Sigmoid colon (tissue), 6 donors: ENCODE measurements at regions not wholly inside any gene's neighbourhood (a gene's known extent, or its start where the extent isn't known, plus 50 kb on each side); places are given as distances from the start of the nearest gene placed in this dataset.

Experiments
- DNase-seq: peaks from one replicate; pipeline ENCODE4 v3.0.0-alpha.2; 2019
- H3K27ac ChIP-seq, 4 donors: fragments of 200-600 bp; sonication (generic); one replicate each; pipeline ENCODE4 v1.5.1; 2016 to 2019; ENCODE audit warnings: mild to moderate bottlenecking in 1 of 4
- H3K27me3 ChIP-seq, 3 donors: fragments of 200-600 bp; sonication (generic); one replicate each; pipeline ENCODE4 v1.5.1; 2019; ENCODE audit warnings: mild to moderate bottlenecking in 1 of 3
- H3K36me3 ChIP-seq, 4 donors: fragments of 200-600 bp; sonication (generic); one replicate each; pipeline ENCODE4 v1.5.1; 2016 to 2019
- H3K4me1 ChIP-seq, 4 donors: fragments of 200-600 bp; sonication (generic); one replicate each; pipeline ENCODE4 v1.5.1; 2017 to 2019
- H3K4me3 ChIP-seq, 4 donors: fragments of 200-600 bp; sonication (generic); one replicate each; pipeline ENCODE4 v1.5.1; 2017 to 2019; ENCODE audit warnings: mild to moderate bottlenecking in 2 of 4, moderate library complexity in 1 of 4
- H3K9me3 ChIP-seq, 4 donors: fragments of 200-600 bp in 3 of 4; sonication (generic) in 3 of 4; one replicate each; pipeline versions ENCODE4 v1.5.1 to v1.6.1; 2013 to 2019
- EP300 ChIP-seq, 4 donors: sonication (generic); formaldehyde crosslinking; IDR thresholded peaks; one replicate each; pipeline ENCODE4 v1.6.1; 2017; ENCODE audit warnings: antibody characterized with exemption in 4 of 4
- POLR2A ChIP-seq, 2 donors: fragments of 450-650 bp; IDR thresholded peaks; one replicate each; pipeline ENCODE4 v1.6.1; 2016; ENCODE audit warnings: antibody characterized with exemption in 2 of 2, mild to moderate bottlenecking in 2 of 2, moderate library complexity in 2 of 2
- POLR2AphosphoS5 ChIP-seq, 4 donors: sonication (generic); formaldehyde crosslinking; IDR thresholded peaks; one replicate each; pipeline ENCODE4 v1.6.1; 2017; ENCODE audit warnings: antibody characterized with exemption in 4 of 4
- WGBS, 2 donors: extraction: QIAGEN DNeasy Blood & Tissue Kit; methylation state at CpG; one replicate each; pipeline ENCODE4 v1.1.7; 2013; 5-methylcytosine and 5-hydroxymethylcytosine counted together
- intact Hi-C: fragments of 100-400 bp; cut with DNase I; formaldehyde crosslinking; loops from one replicate; pipeline ENCODE4 v1.15.1; 2023
- TF ChIP-seq, protein P1 (sequence below), 4 experiments: fragments of 450-650 bp in 3 of 4; fragments of 200-600 bp in 1 of 4; IDR thresholded peaks; one replicate each; pipeline ENCODE4 v1.5.1; 2016 to 2019; ENCODE audit warnings: antibody characterized with exemption in 4 of 4, mild to moderate bottlenecking in 3 of 4, moderate library complexity in 2 of 4
- donor health status: healthy with polysubstance abuse.
- donor health status: healthy.

DNA sequence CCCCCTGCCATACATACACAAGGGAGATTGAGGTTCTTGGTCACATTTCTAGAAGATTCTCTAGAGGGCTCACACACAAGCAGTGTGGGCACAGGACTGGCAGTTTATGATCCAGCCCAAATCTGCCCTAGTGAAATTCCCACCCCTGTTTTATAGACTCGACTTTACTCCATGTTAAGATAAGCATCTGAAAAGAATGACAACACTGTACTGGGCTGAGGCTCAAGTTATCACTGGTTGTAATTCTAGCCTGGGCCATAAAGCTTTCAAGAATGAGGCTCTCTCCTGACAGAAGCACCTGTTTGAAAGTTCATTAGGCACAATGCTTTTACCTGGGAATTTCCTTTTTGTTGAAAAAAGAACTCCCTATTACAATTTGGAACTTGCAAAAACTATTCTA, 195.6 kb upstream of the GLI3 start:
- peaks cover 0 to 27% (median 14%) of the 10 kb centered on the region in 4 donors for H3K4me1 ChIP-seq
- TF ChIP-seq POLR2A (IDR thresholded peaks at IDR 0.05) (no peak), EP300 (IDR thresholded peaks at IDR 0.05) (no peak), POLR2AphosphoS5 (IDR thresholded peaks at IDR 0.05) (no peak)
- TF ChIP-seq, protein P1, sequence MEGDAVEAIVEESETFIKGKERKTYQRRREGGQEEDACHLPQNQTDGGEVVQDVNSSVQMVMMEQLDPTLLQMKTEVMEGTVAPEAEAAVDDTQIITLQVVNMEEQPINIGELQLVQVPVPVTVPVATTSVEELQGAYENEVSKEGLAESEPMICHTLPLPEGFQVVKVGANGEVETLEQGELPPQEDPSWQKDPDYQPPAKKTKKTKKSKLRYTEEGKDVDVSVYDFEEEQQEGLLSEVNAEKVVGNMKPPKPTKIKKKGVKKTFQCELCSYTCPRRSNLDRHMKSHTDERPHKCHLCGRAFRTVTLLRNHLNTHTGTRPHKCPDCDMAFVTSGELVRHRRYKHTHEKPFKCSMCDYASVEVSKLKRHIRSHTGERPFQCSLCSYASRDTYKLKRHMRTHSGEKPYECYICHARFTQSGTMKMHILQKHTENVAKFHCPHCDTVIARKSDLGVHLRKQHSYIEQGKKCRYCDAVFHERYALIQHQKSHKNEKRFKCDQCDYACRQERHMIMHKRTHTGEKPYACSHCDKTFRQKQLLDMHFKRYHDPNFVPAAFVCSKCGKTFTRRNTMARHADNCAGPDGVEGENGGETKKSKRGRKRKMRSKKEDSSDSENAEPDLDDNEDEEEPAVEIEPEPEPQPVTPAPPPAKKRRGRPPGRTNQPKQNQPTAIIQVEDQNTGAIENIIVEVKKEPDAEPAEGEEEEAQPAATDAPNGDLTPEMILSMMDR (IDR thresholded peaks at IDR 0.05) = no peak
- 7 to 21% methylated on average over 1 of the region's 1 CpG for WGBS, 2 donors
- no peak overlapping the region for H3K4me3 ChIP-seq
- no peaks in the 10 kb centered on the region for H3K27me3 ChIP-seq
- no peaks in the 10 kb centered on the region for H3K36me3 ChIP-seq
- intact Hi-C loops = no loop called here
- H3K9me3 ChIP-seq = no peaks in the 10 kb centered on the region
- peak overlapping the region in 3 of 4 donors; percentile 4 to 49 (median 45) for H3K27ac ChIP-seq
- no peak for DNase-seq

DNA sequence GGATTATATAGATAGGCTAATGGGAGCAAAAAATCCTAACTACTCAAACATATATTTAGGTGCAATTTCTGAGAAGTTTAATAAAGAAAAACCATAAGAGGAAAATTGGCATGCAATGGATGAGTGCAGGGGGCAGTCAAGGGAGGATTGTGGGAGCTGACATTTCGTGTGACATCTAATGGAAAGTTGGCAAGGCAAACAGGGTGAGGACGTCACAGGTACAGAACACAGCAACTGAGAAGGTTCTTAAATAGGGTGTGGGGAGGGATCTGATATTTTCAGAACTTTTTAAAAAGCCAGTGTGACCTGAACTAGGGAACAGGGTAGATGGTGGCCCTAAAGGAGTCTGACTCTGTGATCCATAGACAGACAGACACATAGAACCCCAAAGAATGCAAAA, 194.9 kb upstream of the GLI3 start:
- Histone ChIP-seq H3K27me3 (no peaks in the 10 kb centered on the region), H3K4me3 (no peak overlapping the region), H3K27ac (peak overlapping the region in 3 of 4 donors; percentile 4 to 49 (median 45)), H3K36me3 (no peaks in the 10 kb centered on the region), H3K4me1 (peaks cover 0 to 27% (median 14%) of the 10 kb centered on the region in 4 donors), H3K9me3 (no peaks in the 10 kb centered on the region)
- no peak for DNase-seq
- 67 to 69% methylated on average over 2 of the region's 2 CpGs for WGBS, 2 donors
- intact Hi-C loops = no loop called here
- TF ChIP-seq, protein P1 (IDR thresholded peaks at IDR 0.05) = no peak
- no peak for TF ChIP-seq EP300 (IDR thresholded peaks at IDR 0.05)
- TF ChIP-seq POLR2AphosphoS5 (IDR thresholded peaks at IDR 0.05) = peak in 1 of 4 donors; percentile 10
- TF ChIP-seq POLR2A (IDR thresholded peaks at IDR 0.05) = no peak

DNA sequence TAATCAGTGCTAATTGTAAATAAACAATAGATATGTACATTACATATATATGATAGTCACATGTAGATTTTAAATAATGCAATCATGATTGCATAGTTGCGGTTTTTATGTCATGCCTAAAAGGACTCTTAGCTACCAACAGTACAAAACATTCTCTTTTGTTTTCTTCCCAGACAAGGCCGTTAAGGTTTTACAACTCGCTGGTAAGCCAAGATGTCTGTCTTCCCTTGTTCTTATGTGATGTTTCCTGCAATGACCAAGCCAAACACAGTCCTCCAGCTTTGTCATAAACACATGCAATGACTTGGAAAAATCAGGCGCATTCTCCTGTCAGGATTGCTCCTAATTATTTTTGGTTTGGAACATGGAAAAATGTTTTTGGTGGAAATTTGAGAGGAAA, 192.3 kb upstream of the GLI3 start:
- no peak overlapping the region for H3K4me3 ChIP-seq
- H3K4me1 ChIP-seq = peaks cover 0 to 27% (median 14%) of the 10 kb centered on the region in 4 donors
- no peaks in the 10 kb centered on the region for H3K27me3 ChIP-seq
- no peak for DNase-seq
- 18 to 53% methylated on average over 4 of the region's 4 CpGs for WGBS, 2 donors
- no peaks in the 10 kb centered on the region for H3K9me3 ChIP-seq
- no peak for TF ChIP-seq EP300 (IDR thresholded peaks at IDR 0.05)
- no peak for TF ChIP-seq POLR2AphosphoS5 (IDR thresholded peaks at IDR 0.05)
- TF ChIP-seq, protein P1 (IDR thresholded peaks at IDR 0.05) = no peak
- TF ChIP-seq POLR2A (IDR thresholded peaks at IDR 0.05) = no peak
- no peaks in the 10 kb centered on the region for H3K36me3 ChIP-seq
- intact Hi-C loops = no loop called here
- H3K27ac ChIP-seq = peak overlapping the region in 3 of 4 donors; percentile 62 to 70 (median 66)

DNA sequence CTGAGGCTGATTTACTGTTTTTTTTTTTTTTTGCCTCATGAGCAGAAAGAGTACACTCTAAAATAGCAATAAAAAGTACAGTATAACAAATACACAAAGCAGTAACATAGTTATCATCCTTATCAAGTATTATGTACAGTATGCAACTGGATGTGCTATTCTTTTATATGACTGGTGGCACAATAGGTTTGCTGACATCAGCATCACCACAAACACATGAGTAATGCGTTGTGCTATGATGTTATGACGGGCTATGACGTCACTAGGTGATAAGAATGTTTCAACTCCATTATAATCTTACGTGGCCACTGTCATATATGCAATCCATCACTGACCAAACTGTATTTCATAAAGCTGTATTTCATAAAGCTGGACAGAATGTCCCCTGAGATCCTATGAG, 189.2 kb upstream of the GLI3 start:
- TF ChIP-seq, protein P1 (IDR thresholded peaks at IDR 0.05) = no peak
- no peak for TF ChIP-seq EP300 (IDR thresholded peaks at IDR 0.05)
- TF ChIP-seq POLR2AphosphoS5 (IDR thresholded peaks at IDR 0.05) = no peak
- no peak for TF ChIP-seq POLR2A (IDR thresholded peaks at IDR 0.05)
- H3K4me3 ChIP-seq = no peak overlapping the region
- H3K27ac ChIP-seq = no peak overlapping the region
- WGBS, 2 donors = 27 to 70% methylated on average over 4 of the region's 4 CpGs
- H3K4me1 ChIP-seq = peaks cover 0 to 12% (median 5%) of the 10 kb centered on the region in 4 donors
- no peak for DNase-seq
- no peaks in the 10 kb centered on the region for H3K9me3 ChIP-seq
- no peaks in the 10 kb centered on the region for H3K27me3 ChIP-seq
- H3K36me3 ChIP-seq = no peaks in the 10 kb centered on the region
- intact Hi-C loops = no loop called here

DNA sequence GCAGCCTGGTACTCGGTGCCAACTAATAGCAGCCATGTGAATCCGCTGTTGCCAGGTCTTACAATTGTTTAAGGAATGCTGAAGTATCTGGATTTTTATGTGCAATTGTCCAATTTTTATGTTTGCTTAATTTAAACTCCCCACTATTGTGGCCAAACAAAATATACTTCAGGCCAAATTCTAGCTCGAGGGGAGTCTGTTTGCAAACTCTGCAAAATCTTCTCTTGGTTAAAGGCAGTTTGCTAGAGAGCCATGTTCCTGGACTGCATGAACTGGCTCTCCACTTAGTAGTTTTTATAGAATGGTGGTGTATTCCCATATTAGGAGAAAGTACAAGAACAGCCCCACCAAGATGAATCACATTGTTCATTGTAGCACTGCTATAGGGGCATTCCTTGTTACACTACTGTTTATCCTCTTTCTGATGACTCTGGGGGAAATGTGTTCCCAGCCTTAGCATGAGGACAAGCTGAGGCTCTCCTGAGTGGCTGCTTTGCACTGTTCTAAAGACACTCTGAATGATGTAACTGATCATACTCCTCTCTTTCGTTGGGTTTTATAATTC, 178.0 kb upstream of the GLI3 start:
- no peak overlapping the region for H3K27ac ChIP-seq
- intact Hi-C loops = no loop called here
- H3K36me3 ChIP-seq = no peaks in the 10 kb centered on the region
- H3K4me1 ChIP-seq = peaks cover 0 to 4% (median 0%) of the 10 kb centered on the region in 4 donors
- no peaks in the 10 kb centered on the region for H3K27me3 ChIP-seq
- H3K9me3 ChIP-seq = no peaks in the 10 kb centered on the region
- no peak for DNase-seq
- 71 to 72% methylated on average over 4 of the region's 4 CpGs for WGBS, 2 donors
- no peak for TF ChIP-seq POLR2AphosphoS5 (IDR thresholded peaks at IDR 0.05)
- no peak overlapping the region for H3K4me3 ChIP-seq
